NT2/D1 (cell line): ENCODE measurements at regions not wholly inside any gene's neighbourhood (a gene's known extent, or its start where the extent isn't known, plus 50 kb on each side); places are given as distances from the start of the nearest gene placed in this dataset.

Experiments used
- DNase-seq: peaks from one replicate; pipeline ENCODE4 v3.0.0-alpha.2; 2011; ENCODE audit warnings: low read depth, low spot score
- H3K27me3 ChIP-seq: 2 replicates; pipeline ENCODE4 v1.6.0; 2011; ENCODE audit warnings: mild to moderate bottlenecking; ENCODE audit not compliant: insufficient read length, insufficient read depth
- H3K36me3 ChIP-seq: 2 replicates; pipeline ENCODE4 v1.6.1; 2011; ENCODE audit warnings: mild to moderate bottlenecking, low read length, mixed read lengths; ENCODE audit not compliant: insufficient read depth, insufficient read length
- H3K4me1 ChIP-seq: 2 replicates; pipeline ENCODE4 v1.5.1; 2011; ENCODE audit not compliant: insufficient read depth, insufficient read length
- H3K4me3 ChIP-seq: 2 replicates; pipeline ENCODE4 v1.5.1; 2011; ENCODE audit warnings: low read depth; ENCODE audit not compliant: insufficient read length
- H3K9ac ChIP-seq: 2 replicates; pipeline ENCODE4 v1.6.0; 2011; ENCODE audit warnings: low read depth; ENCODE audit not compliant: insufficient read length
- H3K9me3 ChIP-seq: 2 replicates; pipeline ENCODE4 v1.5.1; 2011; ENCODE audit warnings: mild to moderate bottlenecking, low read length; ENCODE audit not compliant: insufficient read depth
- SUZ12 ChIP-seq: IDR thresholded peaks from 2 replicates; pipeline ENCODE4 v1.6.1; 2011; ENCODE audit not compliant: insufficient read length, insufficient read depth; ENCODE audit errors: extremely low read depth
- YY1 ChIP-seq: IDR thresholded peaks from 2 replicates; pipeline ENCODE4 v1.6.1; 2011; ENCODE audit not compliant: insufficient read length, insufficient read depth
- ZNF274 ChIP-seq: IDR thresholded peaks from 2 replicates; pipeline ENCODE4 v1.6.1; 2011; ENCODE audit warnings: mild to moderate bottlenecking, low read depth, low read length

GRCh38 chr4:84441758-84442377 lies 57.2 kb downstream of the NKX6-1 start:
- no peaks in the 10 kb centered on the region for H3K4me1 ChIP-seq
- H3K9ac ChIP-seq: no peak overlapping the region
- no peaks in the 10 kb centered on the region for H3K9me3 ChIP-seq
- no peak for TF ChIP-seq SUZ12
- no peak for TF ChIP-seq ZNF274
- no peak for TF ChIP-seq YY1
- H3K27me3 ChIP-seq: no peaks in the 10 kb centered on the region
- H3K4me3 ChIP-seq: no peak overlapping the region
- no peak for DNase-seq
- no peaks in the 10 kb centered on the region for H3K36me3 ChIP-seq

- no peaks in the 10 kb centered on the region for H3K4me1 ChIP-seq
- no peak overlapping the region for H3K9ac ChIP-seq
- H3K9me3 ChIP-seq: no peaks in the 10 kb centered on the region
- TF ChIP-seq SUZ12: no peak
- no peak for TF ChIP-seq YY1
- TF ChIP-seq ZNF274: no peak
- no peaks in the 10 kb centered on the region for H3K27me3 ChIP-seq
- no peaks in the 10 kb centered on the region for H3K36me3 ChIP-seq
- no peak for DNase-seq
- no peak overlapping the region for H3K4me3 ChIP-seq
These were observed 59.1 kb downstream of the NKX6-1 start for GRCh38 chr4:84439996-84440395.

DNA sequence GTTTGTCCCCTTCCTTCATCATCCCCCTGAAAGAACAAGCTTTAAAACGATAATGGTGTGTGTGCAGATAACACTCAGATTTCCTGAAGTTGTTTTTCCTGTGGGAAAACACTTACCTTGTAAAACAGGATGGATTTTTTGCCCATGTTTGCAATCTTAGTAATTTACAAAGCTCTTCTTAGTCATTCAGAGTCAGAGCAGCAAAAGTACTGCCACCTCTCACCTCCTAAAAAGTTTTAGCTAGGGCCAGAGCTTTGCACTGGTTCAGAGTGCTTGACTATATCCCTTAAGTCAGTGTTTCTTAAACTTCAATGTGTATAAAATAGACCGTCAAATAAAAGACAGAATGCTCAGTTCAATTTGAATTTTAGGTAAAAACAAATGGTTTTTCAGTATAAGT lies 62.3 kb downstream of the NKX6-1 start:
- H3K27me3 ChIP-seq: no peaks in the 10 kb centered on the region
- no peak overlapping the region for H3K4me3 ChIP-seq
- TF ChIP-seq YY1: no peak
- no peak for TF ChIP-seq ZNF274
- TF ChIP-seq SUZ12: no peak
- H3K36me3 ChIP-seq: no peaks in the 10 kb centered on the region
- DNase-seq: no peak
- H3K9ac ChIP-seq: no peak overlapping the region
- H3K4me1 ChIP-seq: no peaks in the 10 kb centered on the region
- H3K9me3 ChIP-seq: no peaks in the 10 kb centered on the region

GRCh38 chr4:84434344-84434743 lies 64.7 kb downstream of the NKX6-1 start:
- Histone ChIP-seq H3K9ac (no peak overlapping the region), H3K9me3 (no peaks in the 10 kb centered on the region), H3K27me3 (no peaks in the 10 kb centered on the region), H3K4me3 (no peak overlapping the region), H3K36me3 (no peaks in the 10 kb centered on the region), H3K4me1 (no peaks in the 10 kb centered on the region)
- DNase-seq: no peak
- TF ChIP-seq ZNF274 (no peak), YY1 (no peak), SUZ12 (no peak)

DNA sequence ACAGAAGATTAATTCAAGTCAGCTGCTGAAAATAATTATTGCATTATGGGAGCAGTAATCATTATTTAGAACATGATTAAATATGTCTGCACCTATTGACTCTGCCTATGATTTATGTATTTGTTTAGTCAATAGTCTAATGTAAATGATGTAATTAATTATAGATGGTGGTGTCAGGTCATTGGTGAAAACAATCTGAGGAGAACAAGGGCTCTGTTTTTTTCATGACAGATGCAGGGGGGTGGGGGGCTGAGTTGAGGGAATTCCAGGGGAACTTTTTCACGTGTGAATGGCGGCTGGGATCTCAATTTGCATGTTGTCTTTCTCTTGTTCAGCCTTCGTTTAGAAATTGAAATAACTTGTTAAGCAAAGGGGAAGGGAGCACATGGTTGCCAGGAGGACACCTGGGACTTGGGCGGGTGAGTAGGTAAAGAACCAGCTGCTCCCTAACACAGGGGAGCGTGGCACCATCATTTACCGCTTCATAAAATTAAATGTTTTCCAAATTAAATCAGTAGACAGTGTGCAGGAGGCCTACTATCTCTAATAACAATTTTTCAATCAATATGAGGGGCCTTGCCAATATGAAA lies 65.4 kb downstream of the NKX6-1 start:
- DNase-seq: no peak
- no peaks in the 10 kb centered on the region for H3K36me3 ChIP-seq
- TF ChIP-seq YY1: no peak
- no peak for TF ChIP-seq ZNF274
- no peak for TF ChIP-seq SUZ12
- no peaks in the 10 kb centered on the region for H3K27me3 ChIP-seq
- H3K4me1 ChIP-seq: no peaks in the 10 kb centered on the region
- H3K9ac ChIP-seq: no peak overlapping the region
- no peak overlapping the region for H3K4me3 ChIP-seq
- no peaks in the 10 kb centered on the region for H3K9me3 ChIP-seq

DNA sequence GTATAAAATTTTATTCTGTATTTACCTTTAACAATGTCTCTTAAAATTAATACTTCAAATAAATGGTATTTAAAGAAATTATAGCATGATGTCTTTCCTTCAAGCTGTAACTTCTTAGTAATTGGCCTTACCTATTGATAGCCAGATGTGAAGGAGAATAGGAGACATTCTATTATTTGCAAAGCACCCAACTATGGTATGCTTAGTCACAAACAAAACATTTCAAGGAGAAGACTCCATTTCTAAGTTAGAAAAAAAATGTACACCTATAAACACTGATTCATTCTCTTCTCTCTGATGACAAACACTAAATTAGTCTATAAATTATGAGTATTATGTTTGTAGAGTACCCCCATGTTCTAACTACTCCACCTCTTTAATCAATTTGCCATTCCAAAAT lies 66.4 kb downstream of the NKX6-1 start:
- no peak for DNase-seq
- no peak overlapping the region for H3K9ac ChIP-seq
- H3K4me3 ChIP-seq: no peak overlapping the region
- TF ChIP-seq SUZ12 (no peak), ZNF274 (no peak), YY1 (no peak)
- no peaks in the 10 kb centered on the region for H3K36me3 ChIP-seq
- H3K27me3 ChIP-seq: no peaks in the 10 kb centered on the region
- no peaks in the 10 kb centered on the region for H3K9me3 ChIP-seq
- no peaks in the 10 kb centered on the region for H3K4me1 ChIP-seq

DNA sequence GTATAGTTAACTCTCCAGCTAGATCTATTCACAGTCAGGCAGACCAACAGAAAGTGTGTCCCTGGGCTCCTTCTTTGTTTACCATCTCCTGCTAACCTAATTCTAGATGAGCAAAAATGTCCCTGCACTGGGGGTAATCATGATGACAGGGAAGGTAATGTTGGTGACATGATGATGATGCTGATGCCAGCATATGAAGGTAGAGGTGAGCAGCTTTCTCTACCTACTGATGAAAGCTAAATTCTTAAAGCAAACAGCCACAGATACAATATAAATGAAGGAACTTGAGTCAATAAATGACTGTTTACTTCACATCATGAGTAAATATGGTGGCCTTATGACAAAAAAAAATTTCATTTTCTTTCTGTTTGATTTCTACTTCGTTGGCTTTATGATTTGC lies 78.5 kb downstream of the NKX6-1 start:
- Histone ChIP-seq H3K9ac (no peak overlapping the region), H3K27me3 (no peaks in the 10 kb centered on the region), H3K4me3 (no peak overlapping the region), H3K36me3 (no peaks in the 10 kb centered on the region), H3K9me3 (no peaks in the 10 kb centered on the region), H3K4me1 (no peaks in the 10 kb centered on the region)
- no peak for DNase-seq
- TF ChIP-seq SUZ12: no peak
- TF ChIP-seq YY1: no peak
- no peak for TF ChIP-seq ZNF274
